Activated CD8-positive, alpha-beta T cell treated with anti-CD3 and anti-CD28 coated beads for 36 hours (primary cell): ENCODE measurements at regions not wholly inside any gene's neighbourhood (a gene's known extent, or its start where the extent isn't known, plus 50 kb on each side); places are given as distances from the start of the nearest gene placed in this dataset.

ENCODE experiments used
- ATAC-seq: fragments of 200-7000 bp; cut with Tn5 transposase; one replicate; pipeline ENCODE4 v1.10.0; 2021; ENCODE audit warnings: mild to moderate bottlenecking, moderate library complexity
- CTCF ChIA-PET: fragments of 350-600 bp; sonication (Branson Sonifier 250); formaldehyde crosslinking; loops from one replicate; lab custom pipeline; 2021; ENCODE audit warnings: antibody characterized with exemption; lab: Charles Lee
- POLR2A ChIA-PET: fragments of 350-600 bp; sonication (Branson Sonifier 250); formaldehyde crosslinking; loops from one replicate; lab custom pipeline; 2021; ENCODE audit warnings: antibody characterized with exemption; lab: Charles Lee
- DNase-seq: peaks from one replicate; pipeline ENCODE4 v3.0.0-alpha.2; 2020
- H3K27ac Mint-ChIP-seq: one replicate; pipeline ENCODE4 v1.8.0; 2021; ENCODE audit warnings: mild to moderate bottlenecking, mixed read lengths
- H3K27me3 Mint-ChIP-seq: one replicate; pipeline ENCODE4 v1.8.0; 2021; ENCODE audit warnings: mixed read lengths
- H3K36me3 Mint-ChIP-seq: one replicate; pipeline ENCODE4 v1.8.0; 2021; ENCODE audit warnings: low read depth, mixed read lengths
- H3K4me1 Mint-ChIP-seq: one replicate; pipeline ENCODE4 v1.8.0; 2021; ENCODE audit warnings: low read depth, mixed read lengths
- H3K4me3 Mint-ChIP-seq: one replicate; pipeline ENCODE4 v1.8.0; 2021; ENCODE audit warnings: mild to moderate bottlenecking, moderate library complexity, mixed read lengths
- H3K9me3 Mint-ChIP-seq: one replicate; pipeline ENCODE4 v1.8.0; 2021; ENCODE audit warnings: mixed read lengths
- CTCF ChIP-seq: fragments of 200-600 bp; IDR thresholded peaks from one replicate; pipeline ENCODE4 v1.8.0; 2022; ENCODE audit warnings: antibody characterized with exemption, mild to moderate bottlenecking
- intact Hi-C: fragments of 100-400 bp; cut with micrococcal nuclease; formaldehyde crosslinking; loops from one replicate; pipeline ENCODE4 v1.10.0; 2022

GRCh38 chr9:78857373-78858225 lies 560.7 kb downstream of the PSAT1 start:
- DNase-seq: no peak
- no peaks in the 10 kb centered on the region for H3K4me1 Mint-ChIP-seq
- H3K4me3 Mint-ChIP-seq: no peak overlapping the region

GRCh38 chr9:78858266-78858665 lies 561.3 kb downstream of the PSAT1 start:
- ChIA-PET POLR2A (no interaction called here), CTCF (no interaction called here)
- Mint-ChIP-seq H3K27ac (no peak overlapping the region), H3K4me3 (no peak overlapping the region), H3K4me1 (no peaks in the 10 kb centered on the region), H3K9me3 (no peaks in the 10 kb centered on the region), H3K27me3 (no peaks in the 10 kb centered on the region), H3K36me3 (no peaks in the 10 kb centered on the region)
- DNase-seq (no peak), ATAC-seq (no peak)
- intact Hi-C loops: no loop called here
- TF ChIP-seq CTCF: no peak

More at GRCh38 chr9:78857373-78858225, 560.7 kb downstream of the PSAT1 start:
- no peaks in the 10 kb centered on the region for H3K27me3 Mint-ChIP-seq
- no peak for ATAC-seq
- H3K36me3 Mint-ChIP-seq: no peaks in the 10 kb centered on the region
- CTCF ChIA-PET: no interaction called here
- intact Hi-C loops: no loop called here
- no peak overlapping the region for H3K27ac Mint-ChIP-seq
- POLR2A ChIA-PET: no interaction called here
- TF ChIP-seq CTCF: no peak
- H3K9me3 Mint-ChIP-seq: no peaks in the 10 kb centered on the region

GRCh38 chr9:78860801-78861475 lies 564.0 kb downstream of the PSAT1 start:
- Mint-ChIP-seq H3K27ac (no peak overlapping the region), H3K27me3 (no peaks in the 10 kb centered on the region), H3K4me3 (no peak overlapping the region), H3K36me3 (no peaks in the 10 kb centered on the region), H3K9me3 (no peaks in the 10 kb centered on the region), H3K4me1 (no peaks in the 10 kb centered on the region)
- CTCF ChIA-PET: no interaction called here
- intact Hi-C loops: no loop called here
- DNase-seq: no peak
- TF ChIP-seq CTCF: no peak
- no peak for ATAC-seq
- POLR2A ChIA-PET: no interaction called here

GRCh38 chr9:78863531-78863930 lies 566.6 kb downstream of the PSAT1 start:
- POLR2A ChIA-PET: no interaction called here
- intact Hi-C loops: no loop called here
- Mint-ChIP-seq H3K9me3 (no peaks in the 10 kb centered on the region), H3K36me3 (no peaks in the 10 kb centered on the region), H3K27me3 (no peaks in the 10 kb centered on the region), H3K27ac (no peak overlapping the region), H3K4me3 (no peak overlapping the region), H3K4me1 (no peaks in the 10 kb centered on the region)
- TF ChIP-seq CTCF: no peak
- DNase-seq: no peak
- CTCF ChIA-PET: no interaction called here
- ATAC-seq: no peak

- ATAC-seq: no peak
- no peak overlapping the region for H3K27ac Mint-ChIP-seq
- DNase-seq: no peak
- no peaks in the 10 kb centered on the region for H3K36me3 Mint-ChIP-seq
- H3K9me3 Mint-ChIP-seq: no peaks in the 10 kb centered on the region
- ChIA-PET POLR2A (no interaction called here), CTCF (no interaction called here)
- intact Hi-C loops: no loop called here
- H3K27me3 Mint-ChIP-seq: no peaks in the 10 kb centered on the region
- TF ChIP-seq CTCF: no peak
- H3K4me3 Mint-ChIP-seq: no peak overlapping the region
- no peaks in the 10 kb centered on the region for H3K4me1 Mint-ChIP-seq
Measured at GRCh38 chr9:78865737-78866136, 568.8 kb downstream of the PSAT1 start.
